Right lobe of liver (tissue), 4 donors: ENCODE measurements at regions not wholly inside any gene's neighbourhood (a gene's known extent, or its start where the extent isn't known, plus 50 kb on each side); places are given as distances from the start of the nearest gene placed in this dataset.

Experiments used
- POLR2A ChIP-seq: fragments of 450-650 bp; IDR thresholded peaks from one replicate; pipeline ENCODE4 v1.6.1; 2017; ENCODE audit warnings: antibody characterized with exemption, mild to moderate bottlenecking
- TF ChIP-seq, protein P1 (sequence below), 4 donors: fragments of 200-600 bp in 3 of 4; fragments of 450-650 bp in 1 of 4; IDR thresholded peaks; one replicate each; pipeline versions ENCODE4 v1.5.1 to v1.8.0; 2016 to 2022; ENCODE audit warnings: antibody characterized with exemption in 4 of 4, mild to moderate bottlenecking in 2 of 4
- donor health status: DM: no; HTN: no; CAD: no.
- donor health status: DM: no; HTN: no; CAD: no.
- donor health status: DM: no; HTN: yes; CAD: no.

DNA sequence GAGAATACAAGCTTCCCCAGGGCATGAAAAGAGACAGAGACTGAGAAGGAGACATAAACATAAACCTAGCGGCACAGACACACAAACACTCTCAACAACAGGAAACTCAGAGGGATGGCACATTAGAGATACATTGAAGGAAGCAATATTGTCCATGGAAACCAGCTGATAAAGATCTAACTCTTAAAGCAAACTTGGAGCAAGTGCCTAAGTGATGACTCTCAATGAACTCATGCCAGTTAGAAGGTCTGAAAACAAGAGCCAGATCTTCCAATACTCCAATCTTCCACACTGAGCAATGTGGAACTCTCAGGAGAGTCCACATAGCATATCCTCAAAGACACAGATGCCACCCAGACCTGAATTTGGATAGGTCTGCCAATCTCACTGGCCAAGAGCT lies 168.8 kb upstream of the ISX start:
- TF ChIP-seq, protein P1, sequence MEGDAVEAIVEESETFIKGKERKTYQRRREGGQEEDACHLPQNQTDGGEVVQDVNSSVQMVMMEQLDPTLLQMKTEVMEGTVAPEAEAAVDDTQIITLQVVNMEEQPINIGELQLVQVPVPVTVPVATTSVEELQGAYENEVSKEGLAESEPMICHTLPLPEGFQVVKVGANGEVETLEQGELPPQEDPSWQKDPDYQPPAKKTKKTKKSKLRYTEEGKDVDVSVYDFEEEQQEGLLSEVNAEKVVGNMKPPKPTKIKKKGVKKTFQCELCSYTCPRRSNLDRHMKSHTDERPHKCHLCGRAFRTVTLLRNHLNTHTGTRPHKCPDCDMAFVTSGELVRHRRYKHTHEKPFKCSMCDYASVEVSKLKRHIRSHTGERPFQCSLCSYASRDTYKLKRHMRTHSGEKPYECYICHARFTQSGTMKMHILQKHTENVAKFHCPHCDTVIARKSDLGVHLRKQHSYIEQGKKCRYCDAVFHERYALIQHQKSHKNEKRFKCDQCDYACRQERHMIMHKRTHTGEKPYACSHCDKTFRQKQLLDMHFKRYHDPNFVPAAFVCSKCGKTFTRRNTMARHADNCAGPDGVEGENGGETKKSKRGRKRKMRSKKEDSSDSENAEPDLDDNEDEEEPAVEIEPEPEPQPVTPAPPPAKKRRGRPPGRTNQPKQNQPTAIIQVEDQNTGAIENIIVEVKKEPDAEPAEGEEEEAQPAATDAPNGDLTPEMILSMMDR (IDR thresholded peaks at IDR 0.05): no peak
- no peak for TF ChIP-seq POLR2A
